H1 (cell line): ENCODE measurements at regions not wholly inside any gene's neighbourhood (a gene's known extent, or its start where the extent isn't known, plus 50 kb on each side); places are given as distances from the start of the nearest gene placed in this dataset.

Source experiments
- ASH2L ChIP-seq: fragments of 200-600, 300-600 bp; sonication (generic); IDR thresholded peaks from one replicate; pipeline ENCODE4 v1.7.1; 2017; ENCODE audit warnings: low read length
- BCL11A ChIP-seq, 2 experiments: IDR thresholded peaks; one replicate each; pipeline ENCODE4 v1.6.1; 2011; ENCODE audit warnings: low read depth in 2 of 2, low read length in 2 of 2, mild to moderate bottlenecking in 2 of 2
- BRCA1 ChIP-seq: IDR thresholded peaks from 2 replicates; pipeline ENCODE4 v1.6.1; 2012; ENCODE audit warnings: low read depth, low read length, improper control_type of control experiment
- EGR1 ChIP-seq: IDR thresholded peaks from 2 replicates; pipeline ENCODE4 v1.6.1; 2011; ENCODE audit warnings: low read depth, low read length, borderline replicate concordance
- FOSL1 ChIP-seq: IDR thresholded peaks from 2 replicates; pipeline ENCODE4 v1.6.1; 2011; ENCODE audit warnings: mild to moderate bottlenecking, low read depth, low read length, moderate library complexity; ENCODE audit not compliant: insufficient read depth
- RNF2 ChIP-seq: fragments of 200-900, 300-1000 bp; sonication (generic); IDR thresholded peaks from 2 replicates; pipeline ENCODE4 v1.7.1; 2016; ENCODE audit warnings: borderline replicate concordance, low read depth, mild to moderate bottlenecking, antibody characterized with exemption, low read length; ENCODE audit not compliant: poor library complexity, severe bottlenecking; ENCODE audit errors: missing control alignments
- SIN3A ChIP-seq, 2 experiments: IDR thresholded peaks in 1 of 2; conservative IDR thresholded peaks in 1 of 2; 2 replicates each; pipeline ENCODE4 v1.6.1; 2011 to 2012; ENCODE audit warnings: low read length in 2 of 2, improper control_type of control experiment in 1 of 2, low read depth in 1 of 2, mild to moderate bottlenecking in 1 of 2
- SP2 ChIP-seq: IDR thresholded peaks from 2 replicates; pipeline ENCODE4 v1.6.1; 2012; ENCODE audit warnings: mild to moderate bottlenecking, low read length, inconsistent platforms
- SUZ12 ChIP-seq: fragments of 200-600 bp; sonication (generic); IDR thresholded peaks from 2 replicates; pipeline ENCODE4 v1.6.1; 2012; ENCODE audit warnings: mild to moderate bottlenecking, inconsistent platforms, low read length, moderate library complexity, mixed read lengths
- TAF7 ChIP-seq: optimal IDR thresholded peaks from 2 replicates; pipeline ENCODE3; 2011; ENCODE audit warnings: low read depth, mild to moderate bottlenecking, inconsistent platforms, low read length, moderate library complexity, borderline replicate concordance
- YY1 ChIP-seq: IDR thresholded peaks from 2 replicates; pipeline ENCODE4 v1.6.1; 2011; ENCODE audit warnings: low read depth, mild to moderate bottlenecking, low read length
- TF ChIP-seq, protein P1 (sequence below): fragments of 300-600 bp; sonication (generic); IDR thresholded peaks from 2 replicates; pipeline ENCODE4 v1.7.1; 2012; ENCODE audit warnings: low read length, moderate library complexity, mild to moderate bottlenecking, inconsistent platforms; ENCODE audit not compliant: insufficient replicate concordance

DNA sequence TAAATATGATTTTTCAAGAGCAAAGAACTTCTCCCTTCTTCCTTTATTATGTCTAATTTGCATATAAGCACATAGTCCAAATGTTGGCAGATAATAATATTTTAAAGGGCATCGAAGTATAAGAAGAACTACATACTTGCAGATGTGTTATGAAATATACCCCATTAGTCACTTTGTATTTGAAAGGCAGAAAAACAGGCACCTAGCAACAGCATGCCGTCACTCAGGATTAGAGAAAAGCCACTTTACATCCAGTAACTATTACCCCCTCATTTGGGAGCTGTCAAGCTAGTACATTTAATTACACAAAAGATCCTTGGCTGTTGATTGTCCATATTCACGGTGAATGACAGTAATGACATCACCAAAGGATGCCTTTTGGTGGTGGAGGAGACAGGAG lies 99.3 kb upstream of the ARMC2 start (continued):
- TF ChIP-seq, protein P1, sequence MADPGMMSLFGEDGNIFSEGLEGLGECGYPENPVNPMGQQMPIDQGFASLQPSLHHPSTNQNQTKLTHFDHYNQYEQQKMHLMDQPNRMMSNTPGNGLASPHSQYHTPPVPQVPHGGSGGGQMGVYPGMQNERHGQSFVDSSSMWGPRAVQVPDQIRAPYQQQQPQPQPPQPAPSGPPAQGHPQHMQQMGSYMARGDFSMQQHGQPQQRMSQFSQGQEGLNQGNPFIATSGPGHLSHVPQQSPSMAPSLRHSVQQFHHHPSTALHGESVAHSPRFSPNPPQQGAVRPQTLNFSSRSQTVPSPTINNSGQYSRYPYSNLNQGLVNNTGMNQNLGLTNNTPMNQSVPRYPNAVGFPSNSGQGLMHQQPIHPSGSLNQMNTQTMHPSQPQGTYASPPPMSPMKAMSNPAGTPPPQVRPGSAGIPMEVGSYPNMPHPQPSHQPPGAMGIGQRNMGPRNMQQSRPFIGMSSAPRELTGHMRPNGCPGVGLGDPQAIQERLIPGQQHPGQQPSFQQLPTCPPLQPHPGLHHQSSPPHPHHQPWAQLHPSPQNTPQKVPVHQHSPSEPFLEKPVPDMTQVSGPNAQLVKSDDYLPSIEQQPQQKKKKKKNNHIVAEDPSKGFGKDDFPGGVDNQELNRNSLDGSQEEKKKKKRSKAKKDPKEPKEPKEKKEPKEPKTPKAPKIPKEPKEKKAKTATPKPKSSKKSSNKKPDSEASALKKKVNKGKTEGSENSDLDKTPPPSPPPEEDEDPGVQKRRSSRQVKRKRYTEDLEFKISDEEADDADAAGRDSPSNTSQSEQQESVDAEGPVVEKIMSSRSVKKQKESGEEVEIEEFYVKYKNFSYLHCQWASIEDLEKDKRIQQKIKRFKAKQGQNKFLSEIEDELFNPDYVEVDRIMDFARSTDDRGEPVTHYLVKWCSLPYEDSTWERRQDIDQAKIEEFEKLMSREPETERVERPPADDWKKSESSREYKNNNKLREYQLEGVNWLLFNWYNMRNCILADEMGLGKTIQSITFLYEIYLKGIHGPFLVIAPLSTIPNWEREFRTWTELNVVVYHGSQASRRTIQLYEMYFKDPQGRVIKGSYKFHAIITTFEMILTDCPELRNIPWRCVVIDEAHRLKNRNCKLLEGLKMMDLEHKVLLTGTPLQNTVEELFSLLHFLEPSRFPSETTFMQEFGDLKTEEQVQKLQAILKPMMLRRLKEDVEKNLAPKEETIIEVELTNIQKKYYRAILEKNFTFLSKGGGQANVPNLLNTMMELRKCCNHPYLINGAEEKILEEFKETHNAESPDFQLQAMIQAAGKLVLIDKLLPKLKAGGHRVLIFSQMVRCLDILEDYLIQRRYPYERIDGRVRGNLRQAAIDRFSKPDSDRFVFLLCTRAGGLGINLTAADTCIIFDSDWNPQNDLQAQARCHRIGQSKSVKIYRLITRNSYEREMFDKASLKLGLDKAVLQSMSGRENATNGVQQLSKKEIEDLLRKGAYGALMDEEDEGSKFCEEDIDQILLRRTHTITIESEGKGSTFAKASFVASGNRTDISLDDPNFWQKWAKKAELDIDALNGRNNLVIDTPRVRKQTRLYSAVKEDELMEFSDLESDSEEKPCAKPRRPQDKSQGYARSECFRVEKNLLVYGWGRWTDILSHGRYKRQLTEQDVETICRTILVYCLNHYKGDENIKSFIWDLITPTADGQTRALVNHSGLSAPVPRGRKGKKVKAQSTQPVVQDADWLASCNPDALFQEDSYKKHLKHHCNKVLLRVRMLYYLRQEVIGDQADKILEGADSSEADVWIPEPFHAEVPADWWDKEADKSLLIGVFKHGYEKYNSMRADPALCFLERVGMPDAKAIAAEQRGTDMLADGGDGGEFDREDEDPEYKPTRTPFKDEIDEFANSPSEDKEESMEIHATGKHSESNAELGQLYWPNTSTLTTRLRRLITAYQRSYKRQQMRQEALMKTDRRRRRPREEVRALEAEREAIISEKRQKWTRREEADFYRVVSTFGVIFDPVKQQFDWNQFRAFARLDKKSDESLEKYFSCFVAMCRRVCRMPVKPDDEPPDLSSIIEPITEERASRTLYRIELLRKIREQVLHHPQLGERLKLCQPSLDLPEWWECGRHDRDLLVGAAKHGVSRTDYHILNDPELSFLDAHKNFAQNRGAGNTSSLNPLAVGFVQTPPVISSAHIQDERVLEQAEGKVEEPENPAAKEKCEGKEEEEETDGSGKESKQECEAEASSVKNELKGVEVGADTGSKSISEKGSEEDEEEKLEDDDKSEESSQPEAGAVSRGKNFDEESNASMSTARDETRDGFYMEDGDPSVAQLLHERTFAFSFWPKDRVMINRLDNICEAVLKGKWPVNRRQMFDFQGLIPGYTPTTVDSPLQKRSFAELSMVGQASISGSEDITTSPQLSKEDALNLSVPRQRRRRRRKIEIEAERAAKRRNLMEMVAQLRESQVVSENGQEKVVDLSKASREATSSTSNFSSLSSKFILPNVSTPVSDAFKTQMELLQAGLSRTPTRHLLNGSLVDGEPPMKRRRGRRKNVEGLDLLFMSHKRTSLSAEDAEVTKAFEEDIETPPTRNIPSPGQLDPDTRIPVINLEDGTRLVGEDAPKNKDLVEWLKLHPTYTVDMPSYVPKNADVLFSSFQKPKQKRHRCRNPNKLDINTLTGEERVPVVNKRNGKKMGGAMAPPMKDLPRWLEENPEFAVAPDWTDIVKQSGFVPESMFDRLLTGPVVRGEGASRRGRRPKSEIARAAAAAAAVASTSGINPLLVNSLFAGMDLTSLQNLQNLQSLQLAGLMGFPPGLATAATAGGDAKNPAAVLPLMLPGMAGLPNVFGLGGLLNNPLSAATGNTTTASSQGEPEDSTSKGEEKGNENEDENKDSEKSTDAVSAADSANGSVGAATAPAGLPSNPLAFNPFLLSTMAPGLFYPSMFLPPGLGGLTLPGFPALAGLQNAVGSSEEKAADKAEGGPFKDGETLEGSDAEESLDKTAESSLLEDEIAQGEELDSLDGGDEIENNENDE: no peak
- TF ChIP-seq BRCA1 (no peak), ASH2L (no peak), SIN3A (conservative IDR thresholded peaks at IDR 0.05 in 1 of 2, IDR thresholded peaks at IDR 0.05 in 1 of 2; ENCODE audit: low read depth in 1 of 2, low read length in 2 of 2) (no peak), YY1 (no peak), BCL11A (IDR thresholded peaks at IDR 0.05; ENCODE audit: low read depth in 2 of 2, low read length in 2 of 2) (no peak), SP2 (no peak), SUZ12 (no peak), EGR1 (no peak), TAF7 (no peak), RNF2 (no peak), FOSL1 (no peak)
